AG04450 (cell line): ENCODE measurements at regions not wholly inside any gene's neighbourhood (a gene's known extent, or its start where the extent isn't known, plus 50 kb on each side); places are given as distances from the start of the nearest gene placed in this dataset.

Source experiments
- CTCF ChIA-PET: fragments of 300-600, 350-600 bp; formaldehyde crosslinking; extraction: SDS; loops from one replicate; lab custom pipeline; 2022; ENCODE audit warnings: antibody characterized with exemption, inconsistent platforms; lab: Charles Lee
- POLR2A ChIA-PET: fragments of 350-600 bp; formaldehyde crosslinking; extraction: SDS; loops from one replicate; lab custom pipeline; 2021; ENCODE audit warnings: antibody characterized with exemption, inconsistent platforms; lab: Yijun Ruan, JAX
- DNase-seq: peaks from one replicate; pipeline ENCODE4 v3.0.0-alpha.2; 2011; ENCODE audit warnings: low read depth, low spot score
- H3K27ac ChIP-seq: one replicate; pipeline ENCODE4 v1.5.1; 2012; ENCODE audit warnings: low read depth, low read length, control low read depth
- H3K27me3 ChIP-seq: one replicate; pipeline ENCODE4 v1.6.0; 2012; ENCODE audit warnings: low read length; ENCODE audit not compliant: control insufficient read depth, insufficient read depth
- H3K4me3 ChIP-seq: 2 replicates; pipeline ENCODE4 v1.5.1; 2011; ENCODE audit warnings: mild to moderate bottlenecking, low read depth, low read length, control low read depth
- H3K9me3 ChIP-seq: 2 replicates; pipeline ENCODE4 v1.5.1; 2012; ENCODE audit warnings: low read length; ENCODE audit not compliant: control insufficient read depth, insufficient read depth
- CTCF ChIP-seq: IDR thresholded peaks from 2 replicates; pipeline ENCODE4 v1.5.1; 2011; ENCODE audit warnings: low read depth, low read length, control low read depth, inconsistent platforms

- no peak for TF ChIP-seq CTCF
- H3K27ac ChIP-seq: no peak overlapping the region
- ChIA-PET CTCF (interaction anchor here (0.7 kb wide), 1 partner anchor 326 kb away, joined by 3 read pairs; no protein-coding TSS in a partner anchor), POLR2A (no interaction called here)
- no peaks in the 10 kb centered on the region for H3K27me3 ChIP-seq
- no peak overlapping the region for H3K4me3 ChIP-seq
- no peaks in the 10 kb centered on the region for H3K9me3 ChIP-seq
- DNase-seq: no peak
Observed at GRCh38 chr1:106817575-106817974, 238.9 kb upstream of the PRMT6 start.

DNA sequence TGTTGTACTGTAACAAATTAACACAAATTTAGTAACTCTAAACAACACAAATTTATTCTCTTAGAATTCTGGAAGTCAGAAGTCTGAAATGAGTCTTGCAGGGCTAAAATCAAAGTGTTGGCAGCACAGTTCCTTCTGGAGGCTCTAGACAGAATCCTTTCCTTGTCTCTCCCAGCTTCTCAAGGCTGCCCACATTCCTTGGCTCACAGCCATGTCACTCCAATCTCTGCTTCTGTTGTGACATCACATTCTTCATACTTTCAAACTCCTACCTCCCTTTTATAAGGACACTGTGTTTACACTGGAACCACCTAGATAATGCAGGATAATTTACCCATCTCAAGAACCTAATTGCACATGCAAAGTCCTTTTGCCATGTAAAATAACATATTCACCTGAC is 225.0 kb upstream of the PRMT6 start:
- no peaks in the 10 kb centered on the region for H3K27me3 ChIP-seq
- H3K9me3 ChIP-seq: no peaks in the 10 kb centered on the region
- ChIA-PET POLR2A (no interaction called here), CTCF (no interaction called here)
- no peak for DNase-seq
- H3K4me3 ChIP-seq: no peak overlapping the region
- TF ChIP-seq CTCF: no peak
- no peak overlapping the region for H3K27ac ChIP-seq

DNA sequence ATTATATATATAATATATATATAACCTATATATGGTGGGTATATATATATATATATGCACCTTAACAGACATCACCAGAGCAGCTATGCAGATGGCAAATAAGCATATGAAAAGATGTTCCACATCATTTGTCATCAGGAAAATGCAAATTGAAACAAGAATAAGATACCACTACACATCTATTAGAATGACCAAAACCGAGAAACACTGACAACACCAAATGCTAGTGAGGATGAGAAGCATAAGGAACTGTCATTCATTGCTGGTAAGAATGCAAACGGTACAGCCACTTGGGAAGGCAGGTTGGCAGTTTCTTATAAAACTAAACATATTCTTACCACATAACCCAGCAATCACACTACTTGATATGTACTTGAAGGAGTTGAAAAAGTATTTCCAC is 219.8 kb upstream of the PRMT6 start:
- H3K27ac ChIP-seq: no peak overlapping the region
- CTCF ChIA-PET: no interaction called here
- no peaks in the 10 kb centered on the region for H3K9me3 ChIP-seq
- no peak overlapping the region for H3K4me3 ChIP-seq
- no peak for TF ChIP-seq CTCF
- POLR2A ChIA-PET: no interaction called here
- no peaks in the 10 kb centered on the region for H3K27me3 ChIP-seq
- DNase-seq: no peak

DNA sequence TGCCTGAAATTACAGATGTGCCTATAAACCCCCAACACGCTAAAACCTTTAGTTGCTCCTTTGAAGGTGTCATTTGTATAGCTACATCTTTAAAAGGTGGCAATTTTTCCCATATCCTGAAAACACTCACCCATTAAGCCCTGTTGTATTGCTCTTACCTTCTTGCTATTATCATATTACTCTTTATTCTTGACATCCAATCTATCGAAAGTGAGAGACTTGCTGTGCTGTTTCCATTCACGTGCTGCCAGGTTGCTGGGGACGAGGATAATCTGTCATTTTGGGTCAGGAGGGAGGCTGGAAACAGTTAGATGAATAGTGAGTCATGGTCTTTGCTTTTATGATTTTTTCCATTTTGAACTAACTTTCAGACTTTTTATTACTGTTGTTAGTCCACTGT is 213.0 kb upstream of the PRMT6 start:
- ChIA-PET POLR2A (no interaction called here), CTCF (no interaction called here)
- TF ChIP-seq CTCF: no peak

GRCh38 chr1:106846656-106847055 is 209.8 kb upstream of the PRMT6 start:
- DNase-seq: no peak
- Histone ChIP-seq H3K27me3 (no peaks in the 10 kb centered on the region), H3K27ac (no peak overlapping the region), H3K9me3 (no peaks in the 10 kb centered on the region), H3K4me3 (no peak overlapping the region)
- POLR2A ChIA-PET: no interaction called here
- CTCF ChIA-PET: no interaction called here
- no peak for TF ChIP-seq CTCF

More for the DNA sequence above, 213.0 kb upstream of the PRMT6 start:
- H3K27ac ChIP-seq: no peak overlapping the region
- no peak for DNase-seq
- no peak overlapping the region for H3K4me3 ChIP-seq
- H3K27me3 ChIP-seq: no peaks in the 10 kb centered on the region
- no peaks in the 10 kb centered on the region for H3K9me3 ChIP-seq
